ENCODE measurements at regions not wholly inside any gene's neighbourhood (a gene's known extent, or its start where the extent isn't known, plus 50 kb on each side); places are given as distances from the start of the nearest gene placed in this dataset.
A peak's percentile ranks its signal among the peaks of the same experiment; 100 is the strongest.
"Not testable (repeated sequence)": the region's sequence is repeated elsewhere in the genome, so short reads cannot be mapped to it uniquely, and the experiment has no call there.

DNA sequence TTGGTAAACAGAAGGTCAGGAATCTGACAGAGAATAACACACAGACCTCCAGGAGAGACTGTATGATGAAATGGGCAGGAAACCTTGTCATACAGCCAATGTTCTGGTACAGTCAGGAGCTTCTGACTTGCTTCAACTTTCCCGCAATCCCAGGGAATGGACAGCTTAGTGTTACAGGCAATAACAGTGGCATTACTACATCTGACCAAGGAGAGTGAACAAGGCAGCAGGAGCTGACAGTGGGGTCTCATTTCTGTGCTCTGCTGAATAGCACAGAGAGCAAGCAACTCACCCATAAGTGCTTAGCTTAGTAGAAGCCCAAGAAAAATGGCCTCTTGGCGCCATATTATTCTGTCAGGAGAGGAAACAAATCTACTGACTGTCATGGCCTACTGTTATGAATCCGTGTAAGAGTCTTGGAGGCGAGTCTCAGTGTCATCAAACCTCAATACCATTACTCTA is 186.2 kb upstream of the MTPN start:
- no peak for DNase-seq

DNA sequence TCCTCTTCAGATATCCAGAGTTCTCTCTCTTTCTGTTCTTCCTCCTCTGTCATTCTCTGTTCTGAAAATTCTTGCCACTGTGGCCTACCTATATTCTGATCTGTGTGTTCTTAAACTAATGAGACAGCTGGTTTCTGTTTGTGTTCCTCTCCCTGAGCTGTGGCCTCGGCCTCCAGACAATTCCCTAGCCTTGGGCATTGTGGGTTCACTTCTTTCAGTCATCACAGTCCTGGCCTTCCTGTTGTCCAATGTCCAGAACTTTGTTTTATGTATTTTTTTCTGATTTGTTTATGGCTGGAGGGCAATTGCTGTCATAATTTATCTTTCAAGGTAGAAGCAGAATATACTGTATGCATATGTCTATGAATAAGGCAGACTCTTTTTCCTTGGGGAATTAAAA is 173.2 kb upstream of the MTPN start:
- DNase-seq, result no peak

DNA sequence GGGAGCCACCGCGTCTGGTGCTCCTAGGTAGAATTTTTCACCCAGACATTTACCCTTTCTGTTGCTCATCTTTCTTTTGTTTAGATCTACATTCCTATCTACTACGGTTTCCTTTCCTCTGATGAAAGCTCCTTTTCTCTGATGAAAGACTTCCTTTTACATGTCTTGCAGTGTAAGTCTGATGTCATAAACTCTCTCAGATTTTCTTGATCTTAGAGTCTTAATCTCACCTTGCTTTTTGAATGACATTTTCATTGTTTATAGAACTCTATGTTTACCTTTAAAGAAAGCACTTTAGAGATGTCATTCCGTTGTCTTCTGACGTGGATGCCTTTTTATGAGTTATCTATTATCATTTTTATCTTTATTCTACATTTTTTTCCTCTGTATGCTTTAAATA is 171.8 kb upstream of the MTPN start:
- no peak for DNase-seq

DNA sequence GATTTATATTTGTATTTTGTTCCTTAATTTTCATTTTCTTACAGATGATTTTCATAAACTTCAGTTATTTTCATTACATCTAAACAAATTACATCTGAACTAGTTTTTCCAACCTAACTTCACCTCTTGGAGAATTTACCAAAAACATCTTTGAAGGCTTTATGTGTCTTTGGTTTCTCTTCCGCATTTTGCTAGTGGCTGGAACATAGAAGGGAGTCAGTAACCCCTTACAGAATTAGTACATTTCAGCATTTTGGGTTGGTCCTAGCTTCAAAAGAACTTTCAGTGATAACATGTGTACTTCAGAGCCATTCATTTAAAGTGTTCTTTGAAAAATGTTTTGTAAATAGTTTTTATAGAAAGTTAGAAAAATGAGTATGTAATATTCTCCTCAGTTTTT is 169.8 kb upstream of the MTPN start:
- no peak for DNase-seq

DNA sequence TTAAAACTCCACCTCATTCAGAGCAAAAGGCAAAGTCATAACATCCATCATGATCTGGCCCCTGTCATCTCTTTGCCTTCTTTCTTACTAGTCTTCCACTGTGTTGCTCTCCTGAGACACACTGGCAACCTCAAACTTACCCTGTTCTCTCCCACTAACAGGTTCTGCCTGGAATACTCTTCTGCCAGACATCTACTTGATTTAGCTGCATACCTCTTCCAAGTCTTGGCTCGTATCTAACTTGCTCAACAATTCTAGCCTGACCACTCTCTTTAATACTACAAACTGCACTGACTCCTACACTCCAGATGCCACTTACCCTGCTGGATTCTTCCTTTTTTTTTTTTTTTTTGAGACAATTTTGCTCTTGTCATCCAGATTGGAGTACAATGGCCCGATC is 167.0 kb upstream of the MTPN start:
- DNase-seq, result no peak

DNA sequence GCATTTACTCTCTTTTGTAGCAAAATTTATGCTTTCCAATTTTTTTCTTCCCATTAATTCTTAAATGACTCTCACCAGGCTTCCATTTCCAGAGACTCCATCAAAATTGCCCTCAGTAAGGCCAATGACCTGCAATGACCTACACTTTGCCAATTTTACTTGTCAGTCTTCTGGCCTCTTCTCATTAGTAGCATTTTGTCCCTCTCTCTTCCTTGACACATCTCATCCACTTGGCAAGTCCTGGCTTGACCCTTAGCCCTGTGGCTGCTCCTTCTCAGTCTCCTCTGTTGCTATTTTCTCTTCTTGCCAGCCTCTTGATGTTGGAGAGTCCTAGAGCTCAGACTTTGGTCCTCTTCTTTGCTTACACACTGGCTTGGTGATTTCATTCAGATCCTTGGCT is 166.1 kb upstream of the MTPN start:
- DNase-seq, result no peak

DNA sequence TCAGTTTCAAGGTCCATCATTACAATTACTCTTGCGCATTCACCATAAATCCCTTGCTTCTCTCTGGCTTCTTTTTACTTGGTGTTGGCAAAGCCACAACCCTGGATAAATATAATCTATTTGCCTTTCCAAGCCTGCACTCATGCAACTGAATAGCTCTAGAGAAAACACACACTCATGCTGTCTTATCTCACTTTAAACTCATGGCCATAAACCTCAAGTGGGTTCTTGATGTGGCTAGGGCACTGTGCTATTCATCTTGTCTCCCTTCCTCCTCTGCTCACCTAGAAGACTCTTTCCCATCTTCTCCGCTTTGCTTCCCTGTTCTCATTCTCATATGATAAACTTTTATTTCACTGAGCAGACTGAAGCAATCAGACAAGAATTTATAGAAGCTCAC is 165.4 kb upstream of the MTPN start:
- DNase-seq, result no peak

DNA sequence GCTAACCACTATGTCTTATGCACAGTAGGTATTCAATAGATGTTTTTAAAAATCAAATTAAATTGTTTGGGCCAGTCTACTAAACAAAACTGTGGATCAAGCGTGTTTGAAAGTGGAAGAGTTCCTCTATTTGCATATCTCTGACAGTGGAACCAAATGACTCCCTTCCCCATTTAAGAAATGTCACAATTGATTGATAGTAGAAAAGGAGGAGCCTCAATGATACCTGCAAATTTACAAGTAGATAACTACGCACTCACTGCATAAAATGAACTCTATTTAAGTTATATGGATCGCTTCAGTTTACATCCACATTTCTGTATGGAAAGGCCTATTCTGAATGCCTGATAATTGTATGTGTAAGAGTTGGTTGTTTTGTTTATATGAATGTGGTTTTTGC is 163.3 kb upstream of the MTPN start:
- no peak for DNase-seq

DNA sequence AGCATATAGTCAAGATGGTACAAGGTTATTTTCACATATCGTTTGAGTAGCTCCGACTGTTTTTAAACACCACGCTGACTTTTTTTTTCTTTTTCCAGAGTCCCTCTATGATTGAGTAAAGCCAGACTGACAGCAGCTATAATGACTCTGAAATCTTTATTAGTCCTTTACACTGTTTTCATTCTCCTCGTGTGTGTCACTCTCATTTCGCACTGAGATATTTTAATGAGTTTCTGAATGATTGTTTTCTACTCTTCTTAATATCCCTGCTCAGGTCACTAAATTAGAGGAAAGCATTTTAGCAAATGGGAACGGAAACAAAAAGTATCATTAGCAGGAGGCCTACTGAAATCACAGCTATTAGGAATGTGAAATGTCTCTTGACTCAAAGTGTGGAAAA is 162.3 kb upstream of the MTPN start:
- DNase-seq, result no peak

DNA sequence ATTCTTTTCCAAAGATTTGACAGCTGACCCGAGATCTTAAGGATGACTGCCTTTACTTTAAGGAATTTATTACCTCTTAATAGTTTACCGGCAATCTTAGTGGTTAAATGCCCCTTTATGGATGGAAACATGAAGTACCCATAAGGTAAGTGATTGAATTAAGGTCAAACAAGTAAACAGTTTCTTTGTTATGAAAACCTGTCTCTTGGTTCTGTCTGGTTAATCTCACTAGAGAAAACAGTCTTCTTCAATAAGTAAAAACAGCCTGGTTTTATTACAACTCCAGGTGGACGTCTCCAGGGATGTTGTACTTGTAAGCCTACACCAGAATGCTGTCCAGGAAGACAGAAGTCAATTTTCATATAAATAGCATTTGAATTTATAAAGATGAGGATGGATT is 161.8 kb upstream of the MTPN start:
- no peak for DNase-seq

DNA sequence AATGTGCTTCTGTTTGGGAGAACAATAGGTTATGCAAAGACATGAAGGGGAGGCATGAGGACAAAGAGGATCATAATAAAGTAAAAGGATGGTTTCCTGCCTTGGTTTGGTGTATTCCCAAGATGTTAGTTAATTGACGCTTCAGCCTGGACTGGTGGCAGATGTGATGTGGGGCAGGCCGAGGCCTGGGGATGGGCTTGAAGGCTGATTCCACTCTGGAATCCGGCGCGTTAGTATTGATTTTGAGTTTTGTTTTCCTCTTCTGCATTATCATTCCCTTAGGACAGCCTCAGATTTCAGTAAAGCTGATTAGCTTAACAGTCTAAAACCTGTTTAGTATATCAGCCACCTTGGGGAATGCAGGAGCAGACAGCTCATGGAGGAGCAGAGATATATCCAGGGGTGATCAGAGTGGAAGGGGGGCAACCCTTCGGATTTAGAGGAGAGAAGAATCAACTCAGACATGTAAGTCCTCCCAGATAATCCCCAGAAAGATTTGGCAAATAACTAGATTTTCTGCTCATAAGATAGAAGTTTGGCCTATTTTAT is 159.8 kb upstream of the MTPN start:
- DNase-seq, result no peak

DNA sequence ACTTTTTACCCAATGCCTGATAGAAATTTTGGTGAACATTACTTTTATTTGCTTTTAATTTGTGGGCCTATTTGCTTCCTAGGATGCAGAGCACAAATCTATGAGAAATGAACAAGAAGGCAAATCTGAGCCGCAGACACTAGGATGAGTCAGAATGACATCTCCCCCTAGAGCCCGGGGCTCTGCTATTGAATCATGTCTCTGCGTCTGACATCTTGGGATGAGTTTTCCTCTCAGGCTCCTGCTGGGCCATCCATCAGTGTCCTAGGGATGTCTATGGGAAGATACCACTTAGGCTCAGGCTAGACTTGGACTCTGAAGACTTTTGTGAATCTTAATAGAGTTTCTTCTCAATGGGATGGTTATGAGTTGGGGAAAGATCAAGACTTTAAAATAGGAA is 157.3 kb upstream of the MTPN start:
- peak; percentile 78 for DNase-seq

DNA sequence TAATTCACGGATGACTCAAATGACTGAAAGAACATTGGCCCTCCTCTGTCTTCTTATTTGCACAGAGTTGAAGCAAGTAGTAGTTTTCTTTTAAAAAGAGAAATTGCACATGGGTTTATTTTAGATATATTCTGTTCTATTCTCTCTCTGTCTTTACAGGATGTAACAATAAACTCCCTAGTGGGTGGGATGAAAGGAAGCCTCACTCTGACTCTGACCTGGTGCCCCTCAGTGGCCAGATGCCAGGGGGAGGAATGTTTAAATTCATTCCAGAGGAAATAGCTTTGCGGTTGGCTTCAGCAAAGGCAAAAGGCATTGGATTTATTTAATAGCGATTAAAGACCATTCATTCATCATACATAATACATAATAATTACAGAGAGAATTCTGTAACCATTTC is 156.4 kb upstream of the MTPN start:
- peak; percentile 71 for DNase-seq

DNA sequence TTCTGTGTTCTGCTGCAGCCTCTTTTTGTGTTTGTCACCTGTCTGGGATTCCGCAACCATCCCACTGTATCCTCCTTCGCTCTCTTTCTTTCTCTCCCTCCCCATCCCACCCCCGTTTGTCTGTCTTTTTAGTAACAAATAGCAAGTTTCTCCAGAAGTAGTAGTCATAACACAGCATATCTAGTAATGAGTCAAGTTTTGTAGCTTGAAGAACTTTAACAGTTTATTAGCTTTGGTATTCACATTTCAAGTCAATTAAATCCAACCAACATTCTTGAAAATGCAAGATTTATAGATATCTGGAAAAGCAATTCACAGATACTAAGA is 154.1 kb upstream of the MTPN start:
- DNase-seq, result no peak

DNA sequence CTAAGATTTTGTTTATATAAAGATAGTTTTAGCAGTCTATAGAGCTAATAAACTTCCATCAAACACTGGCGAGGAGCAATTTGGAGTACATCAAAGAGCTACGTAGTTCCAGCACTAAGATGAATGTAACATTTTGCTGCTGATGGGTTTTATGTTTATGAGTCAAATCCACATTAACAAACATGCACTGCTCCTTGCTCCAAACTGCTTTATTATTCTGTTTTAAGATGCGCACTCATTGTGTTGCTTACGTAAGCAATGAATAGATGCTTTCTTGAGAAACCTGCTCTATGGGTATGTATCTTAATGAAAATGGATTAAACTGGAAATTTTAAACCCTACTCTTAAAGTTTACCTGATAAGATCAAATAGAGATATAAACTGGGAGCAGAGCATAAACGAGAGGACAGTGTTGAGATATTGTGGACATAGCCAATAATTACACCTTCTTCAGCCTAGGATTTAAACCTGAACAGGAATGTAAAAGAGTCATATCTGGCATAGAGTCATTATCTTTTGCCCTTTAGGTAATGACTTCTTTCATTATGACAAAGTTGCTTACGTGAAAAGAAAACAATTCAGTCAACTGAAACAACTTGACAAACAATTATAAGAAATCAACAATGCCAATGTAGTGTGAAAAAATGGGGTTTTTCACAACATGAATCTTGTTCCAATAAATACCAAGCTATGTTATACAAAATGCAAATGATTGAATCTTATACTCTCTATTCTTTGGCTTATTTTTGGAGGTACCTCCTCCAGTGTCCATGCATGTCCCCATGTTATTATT is 153.5 kb upstream of the MTPN start:
- DNase-seq, result no peak

DNA sequence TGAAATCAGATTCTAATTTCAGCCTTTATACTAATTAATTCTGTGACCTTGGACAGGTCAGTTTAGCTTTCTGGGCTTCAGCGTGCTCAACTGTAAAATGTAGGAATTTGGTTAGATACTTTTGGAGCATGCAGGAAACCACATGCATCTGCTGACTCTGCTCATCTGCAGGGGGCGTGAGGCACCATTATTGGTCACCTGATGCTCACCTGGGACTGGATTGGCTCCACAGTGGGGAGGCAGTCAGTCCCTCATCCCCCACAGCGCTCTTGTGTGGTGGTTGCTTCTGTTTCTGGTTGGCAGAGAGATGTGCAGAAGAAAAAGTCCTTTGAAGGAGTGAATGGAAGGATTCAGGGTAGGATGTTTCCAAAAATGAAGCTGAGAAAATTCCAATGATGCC is 150.9 kb upstream of the MTPN start:
- no peak for DNase-seq

DNA sequence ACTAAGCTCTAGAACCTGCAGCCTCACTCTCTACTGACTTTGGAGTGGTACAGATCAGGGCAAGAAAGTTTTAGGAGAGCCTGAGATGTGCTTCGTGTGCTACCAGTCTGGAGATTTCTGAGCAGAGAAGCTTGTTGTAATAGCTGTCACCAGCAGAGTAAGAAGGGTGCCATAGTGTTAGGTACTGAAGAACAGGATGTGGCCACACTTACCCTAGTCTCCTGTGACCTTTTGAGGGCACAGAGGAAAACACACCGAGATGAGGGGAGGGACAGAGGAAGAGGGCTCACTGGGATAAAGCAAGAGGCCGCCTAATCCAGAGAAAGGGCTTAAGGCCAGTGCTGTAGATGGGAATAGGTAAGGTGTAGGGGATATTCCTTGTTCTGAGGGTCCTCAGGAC is 146.2 kb upstream of the MTPN start:
- no peak for DNase-seq

DNA sequence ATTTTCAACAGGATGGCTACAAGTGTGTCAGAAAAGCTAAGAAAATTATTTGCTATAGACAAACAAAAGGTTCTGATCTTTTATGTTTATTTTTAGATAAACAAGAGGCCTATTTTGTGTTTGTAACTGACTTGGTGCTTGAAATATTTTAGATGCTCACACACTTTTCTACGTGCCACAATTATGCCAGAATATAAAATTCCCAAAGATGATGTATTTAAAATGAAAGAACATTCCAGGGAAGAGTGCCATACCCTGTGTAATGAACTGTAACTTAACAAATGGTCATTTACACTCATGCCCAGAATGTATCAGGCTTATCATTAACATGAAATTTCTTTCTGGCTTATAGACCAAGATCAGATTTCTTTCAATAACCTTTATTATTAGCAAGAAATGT is 144.9 kb upstream of the MTPN start:
- DNase-seq, result no peak

DNA sequence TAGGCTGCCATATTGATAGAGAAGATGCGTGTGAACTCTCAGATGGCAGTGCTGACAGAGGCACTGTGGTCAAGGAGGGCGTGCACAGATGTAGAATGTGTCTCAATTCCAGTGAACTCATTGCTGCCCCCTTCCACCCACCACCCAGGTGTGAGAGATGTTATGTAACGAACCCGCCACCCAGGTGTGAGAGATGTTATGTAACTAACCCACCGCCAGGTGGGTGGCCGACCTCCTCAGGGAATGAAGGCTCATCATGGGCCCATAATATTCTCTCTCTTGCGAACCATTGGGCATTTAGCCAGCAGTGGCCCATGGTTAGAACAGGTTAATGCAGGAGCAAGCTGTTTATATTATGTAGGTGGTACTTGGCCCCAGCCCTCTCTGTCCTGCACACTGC is 140.4 kb upstream of the MTPN start:
- no peak for DNase-seq

DNA sequence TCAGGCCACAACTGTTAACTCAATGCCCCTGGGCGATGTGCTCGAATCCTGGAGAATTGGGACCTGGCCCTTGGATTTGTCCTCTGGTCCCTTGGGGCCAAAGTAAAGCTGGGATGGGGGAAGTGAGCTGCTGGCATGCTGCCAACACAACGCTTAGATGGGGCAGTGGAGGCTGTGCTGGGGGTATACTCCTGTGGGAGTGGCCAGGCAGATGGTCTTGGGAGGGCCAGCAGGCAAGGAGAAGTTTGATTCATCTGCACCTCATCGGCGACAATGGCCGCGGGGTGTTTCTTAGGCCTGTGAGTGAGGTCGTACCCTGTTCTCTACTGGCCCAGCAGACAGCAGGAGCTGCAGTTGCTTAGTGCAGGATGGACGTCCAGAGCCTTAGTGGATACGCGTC is 139.0 kb upstream of the MTPN start:
- DNase-seq, result no peak

DNA sequence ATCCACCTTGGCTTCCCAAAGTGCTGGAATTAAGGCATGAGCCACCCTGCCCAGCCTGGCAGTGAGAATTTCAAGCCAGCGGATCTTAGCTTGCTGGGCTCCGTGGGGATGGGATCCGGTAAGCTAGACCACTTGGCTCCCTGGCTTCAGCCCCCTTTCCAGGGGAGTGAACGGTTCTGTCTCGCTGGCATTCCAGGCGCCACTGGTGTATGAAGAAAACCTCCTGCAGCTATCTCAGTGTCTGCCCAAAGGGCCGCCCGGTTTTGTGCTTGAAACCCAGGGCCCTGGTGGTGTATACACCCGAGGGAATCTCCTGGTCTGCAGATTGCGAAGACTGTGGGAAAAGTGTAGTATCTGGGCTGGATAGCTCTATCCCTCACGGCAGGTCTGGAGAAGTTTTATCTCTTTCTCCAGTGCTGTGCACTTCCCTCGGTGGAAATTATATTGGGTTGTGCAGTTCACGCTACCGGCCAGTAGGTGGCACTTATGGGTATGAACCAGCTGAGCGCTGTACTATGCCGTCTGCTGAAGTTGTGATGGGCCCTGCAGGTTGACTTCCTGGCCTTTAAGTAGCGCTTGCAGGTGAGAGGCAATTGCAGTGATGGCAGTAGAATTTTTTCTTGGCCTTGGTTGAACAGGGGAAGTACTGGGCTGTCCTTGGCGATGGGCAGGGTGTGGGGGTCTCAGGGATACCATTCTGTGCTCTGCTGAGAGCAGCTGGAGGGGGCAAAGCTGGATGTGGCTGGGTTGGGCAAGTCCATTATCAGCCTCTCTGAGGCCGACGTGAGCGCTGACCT is 138.0 kb upstream of the MTPN start:
- peak; percentile 48 for DNase-seq

DNA sequence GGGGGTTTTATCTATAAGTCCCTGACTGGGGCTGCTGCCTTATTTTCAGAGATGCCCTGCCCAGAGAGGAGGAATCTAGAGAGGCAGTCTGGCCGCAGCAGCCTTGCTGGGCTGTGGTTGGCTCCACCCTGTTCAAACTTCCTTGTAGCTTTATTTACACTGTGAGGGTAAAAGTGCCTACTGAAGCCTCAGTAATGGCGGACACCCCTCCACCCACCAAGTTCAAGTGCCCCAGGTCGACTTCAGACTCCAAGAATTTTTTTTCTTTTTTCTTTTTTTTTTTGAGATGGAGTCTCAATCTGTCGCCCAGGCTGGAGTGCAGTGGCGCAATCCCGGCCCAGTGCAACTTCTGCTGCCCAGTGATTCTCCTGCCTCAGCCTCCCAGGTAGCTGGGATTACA is 137.3 kb upstream of the MTPN start:
- not testable (repeated sequence) for DNase-seq

DNA sequence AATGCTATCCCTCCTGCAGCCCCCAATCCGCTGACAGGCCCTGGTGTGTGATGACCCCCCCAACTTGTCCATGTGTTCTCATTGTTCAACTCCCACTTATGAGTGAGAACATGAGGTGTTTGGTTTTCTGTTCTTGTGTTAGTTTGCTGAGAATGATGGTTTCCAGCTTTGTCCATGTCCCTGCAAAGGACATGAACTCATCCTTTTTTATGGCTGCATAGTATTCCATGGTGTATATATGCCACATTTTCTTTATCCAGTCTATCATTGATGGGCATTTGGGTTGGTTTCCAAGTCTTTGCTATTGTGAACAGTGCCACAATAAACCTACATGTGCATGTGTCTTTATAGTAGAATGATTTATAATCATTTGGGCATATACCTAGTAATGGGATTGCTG is 131.9 kb upstream of the MTPN start:
- not testable (repeated sequence) for DNase-seq

DNA sequence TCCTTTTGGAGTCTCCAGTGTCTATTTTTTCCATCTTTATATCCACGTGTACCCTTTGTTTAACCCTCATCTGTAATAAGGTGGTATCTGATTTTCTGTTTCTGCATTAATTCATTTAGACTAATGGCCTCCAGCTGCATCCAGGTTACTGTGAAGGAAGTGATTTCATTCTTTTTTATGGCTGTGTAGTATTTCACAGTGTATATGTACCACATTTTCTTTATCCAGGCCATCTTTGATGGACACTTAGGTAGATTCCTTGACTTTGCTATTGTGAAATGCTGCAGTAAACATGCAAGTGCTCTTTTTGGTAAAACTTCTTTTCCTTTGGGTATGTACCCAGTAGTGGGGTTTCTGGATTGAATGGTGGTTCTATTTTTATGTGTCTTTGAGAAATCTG is 128.0 kb upstream of the MTPN start:
- DNase-seq, result no peak

All from fibroblast of skin of scalp (primary cell).